ENCODE measurements at regions not wholly inside any gene's neighbourhood (a gene's known extent, or its start where the extent isn't known, plus 50 kb on each side); places are given as distances from the start of the nearest gene placed in this dataset.
"Not testable (repeated sequence)": the region's sequence is repeated elsewhere in the genome, so short reads cannot be mapped to it uniquely, and the experiment has no call there.

- Histone ChIP-seq H3K4me1 (no peaks in the 10 kb centered on the region), H3K27ac (replicated peaks) (no peak overlapping the region), H3K36me3 (no peaks in the 10 kb centered on the region), H3K9me3 (replicated peaks) (peaks cover 12% of the 10 kb centered on the region), H3K27me3 (ENCODE audit: low read depth) (no peaks in the 10 kb centered on the region), H3K4me3 (no peak overlapping the region)
- intact Hi-C loops (cut with micrococcal nuclease): no loop called here
- TF ChIP-seq CTCF (IDR thresholded peaks at IDR 0.05; ENCODE audit: borderline replicate concordance): no peak
- no peak for DNase-seq
Measured at GRCh38 chrX:26778320-26778888, 562.4 kb downstream of the MAGEB5 start.

GRCh38 chrX:26762253-26762652, 546.3 kb downstream of the MAGEB5 start:
- Histone ChIP-seq H3K36me3 (no peaks in the 10 kb centered on the region), H3K27me3 (ENCODE audit: low read depth) (no peaks in the 10 kb centered on the region), H3K4me3 (no peak overlapping the region), H3K9me3 (replicated peaks) (no peaks in the 10 kb centered on the region), H3K27ac (replicated peaks) (no peak overlapping the region), H3K4me1 (no peaks in the 10 kb centered on the region)
- intact Hi-C loops (cut with micrococcal nuclease): no loop called here
- no peak for DNase-seq
- TF ChIP-seq CTCF (IDR thresholded peaks at IDR 0.05; ENCODE audit: borderline replicate concordance): no peak

GRCh38 chrX:26755760-26756159, 539.8 kb downstream of the MAGEB5 start:
- H3K4me1 ChIP-seq; H3K27me3 ChIP-seq (ENCODE audit: low read depth); intact Hi-C loops (cut with micrococcal nuclease); H3K27ac ChIP-seq (replicated peaks); H3K4me3 ChIP-seq; H3K36me3 ChIP-seq; DNase-seq; H3K9me3 ChIP-seq (replicated peaks): not testable (repeated sequence)

- Histone ChIP-seq H3K27ac (replicated peaks) (no peak overlapping the region), H3K4me1 (no peaks in the 10 kb centered on the region), H3K27me3 (ENCODE audit: low read depth) (no peaks in the 10 kb centered on the region), H3K36me3 (no peaks in the 10 kb centered on the region), H3K4me3 (no peak overlapping the region), H3K9me3 (replicated peaks) (no peaks in the 10 kb centered on the region)
- intact Hi-C loops (cut with micrococcal nuclease): no loop called here
- TF ChIP-seq CTCF (IDR thresholded peaks at IDR 0.05; ENCODE audit: borderline replicate concordance): no peak
- no peak for DNase-seq
Measured at GRCh38 chrX:26747877-26748276, 531.9 kb downstream of the MAGEB5 start.

- no peaks in the 10 kb centered on the region for H3K9me3 ChIP-seq (replicated peaks)
- intact Hi-C loops (cut with micrococcal nuclease): no loop called here
- H3K36me3 ChIP-seq: no peaks in the 10 kb centered on the region
- no peak for DNase-seq
- H3K27ac ChIP-seq (replicated peaks): no peak overlapping the region
- no peaks in the 10 kb centered on the region for H3K27me3 ChIP-seq (ENCODE audit: low read depth)
- H3K4me1 ChIP-seq: no peaks in the 10 kb centered on the region
- TF ChIP-seq CTCF (IDR thresholded peaks at IDR 0.05; ENCODE audit: borderline replicate concordance): no peak
- no peak overlapping the region for H3K4me3 ChIP-seq
Measured at GRCh38 chrX:26722666-26723428, 506.9 kb downstream of the MAGEB5 start.

- no peak for DNase-seq
- no peak overlapping the region for H3K27ac ChIP-seq (replicated peaks)
- no peak for TF ChIP-seq CTCF (IDR thresholded peaks at IDR 0.05; ENCODE audit: borderline replicate concordance)
- no peaks in the 10 kb centered on the region for H3K36me3 ChIP-seq
- H3K9me3 ChIP-seq (replicated peaks): no peaks in the 10 kb centered on the region
- H3K4me1 ChIP-seq: no peaks in the 10 kb centered on the region
- H3K27me3 ChIP-seq (ENCODE audit: low read depth): no peaks in the 10 kb centered on the region
- intact Hi-C loops (cut with micrococcal nuclease): no loop called here
- no peak overlapping the region for H3K4me3 ChIP-seq
Measured at GRCh38 chrX:26672571-26672970, 456.6 kb downstream of the MAGEB5 start.

All from left ventricle myocardium inferior (tissue), 1 donor.